ENCODE measurements at regions not wholly inside any gene's neighbourhood (a gene's known extent, or its start where the extent isn't known, plus 50 kb on each side); places are given as distances from the start of the nearest gene placed in this dataset.
A peak's percentile ranks its signal among the peaks of the same experiment; 100 is the strongest.
"Not testable (repeated sequence)": the region's sequence is repeated elsewhere in the genome, so short reads cannot be mapped to it uniquely, and the experiment has no call there.

DNA sequence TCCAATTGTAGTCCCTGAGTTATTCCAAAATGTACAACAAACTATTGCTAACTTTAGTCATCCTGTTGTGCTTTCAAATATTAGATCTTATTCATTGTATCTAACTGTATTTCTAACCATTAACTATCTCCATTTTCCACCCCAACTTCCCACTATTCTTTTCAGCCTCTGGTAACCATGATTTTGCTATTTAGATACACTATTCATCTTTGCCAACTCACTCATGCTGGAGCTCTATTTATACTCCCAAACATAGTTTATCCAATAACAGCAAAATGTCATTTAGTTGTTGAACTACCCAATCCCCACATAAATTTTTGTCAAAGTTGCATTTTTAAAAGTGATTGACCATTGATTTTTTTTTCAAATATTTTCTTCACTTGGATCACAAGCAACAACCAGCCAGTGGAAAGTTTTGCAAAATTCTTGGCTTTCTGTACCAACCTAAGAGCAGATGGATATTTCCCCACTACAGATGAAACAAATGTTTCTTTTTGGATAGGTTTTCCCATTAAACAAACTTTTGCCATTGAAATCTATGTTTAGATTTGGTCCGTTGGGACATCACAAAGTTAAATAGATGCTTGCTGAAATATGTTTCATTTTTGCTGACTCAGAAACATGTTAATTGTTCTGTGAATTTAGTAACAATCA, 866.0 kb downstream of the LTN1 start:
- no peaks in the 10 kb centered on the region for H3K27me3 ChIP-seq (replicated peaks; ENCODE audit: insufficient read depth)
- DNase-seq (ENCODE audit: low spot score): no peak
- TF ChIP-seq, protein P1, sequence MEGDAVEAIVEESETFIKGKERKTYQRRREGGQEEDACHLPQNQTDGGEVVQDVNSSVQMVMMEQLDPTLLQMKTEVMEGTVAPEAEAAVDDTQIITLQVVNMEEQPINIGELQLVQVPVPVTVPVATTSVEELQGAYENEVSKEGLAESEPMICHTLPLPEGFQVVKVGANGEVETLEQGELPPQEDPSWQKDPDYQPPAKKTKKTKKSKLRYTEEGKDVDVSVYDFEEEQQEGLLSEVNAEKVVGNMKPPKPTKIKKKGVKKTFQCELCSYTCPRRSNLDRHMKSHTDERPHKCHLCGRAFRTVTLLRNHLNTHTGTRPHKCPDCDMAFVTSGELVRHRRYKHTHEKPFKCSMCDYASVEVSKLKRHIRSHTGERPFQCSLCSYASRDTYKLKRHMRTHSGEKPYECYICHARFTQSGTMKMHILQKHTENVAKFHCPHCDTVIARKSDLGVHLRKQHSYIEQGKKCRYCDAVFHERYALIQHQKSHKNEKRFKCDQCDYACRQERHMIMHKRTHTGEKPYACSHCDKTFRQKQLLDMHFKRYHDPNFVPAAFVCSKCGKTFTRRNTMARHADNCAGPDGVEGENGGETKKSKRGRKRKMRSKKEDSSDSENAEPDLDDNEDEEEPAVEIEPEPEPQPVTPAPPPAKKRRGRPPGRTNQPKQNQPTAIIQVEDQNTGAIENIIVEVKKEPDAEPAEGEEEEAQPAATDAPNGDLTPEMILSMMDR (IDR thresholded peaks at IDR 0.05): no peak
- ATAC-seq (ENCODE audit: insufficient number of reproducible peaks, low FRiP score, low read depth): no peak
- no peaks in the 10 kb centered on the region for H3K36me3 ChIP-seq
- H3K4me1 ChIP-seq (ENCODE audit: control insufficient read depth in 1 of 2, low read depth in 2 of 2): peaks cover 13% of the 10 kb centered on the region in 2 donors
- H3K9me3 ChIP-seq: peaks cover 6% of the 10 kb centered on the region
- H3K27ac ChIP-seq: peak overlapping the region in 1 of 2 donors; percentile 23
- H3K4me3 ChIP-seq: no peak overlapping the region

DNA sequence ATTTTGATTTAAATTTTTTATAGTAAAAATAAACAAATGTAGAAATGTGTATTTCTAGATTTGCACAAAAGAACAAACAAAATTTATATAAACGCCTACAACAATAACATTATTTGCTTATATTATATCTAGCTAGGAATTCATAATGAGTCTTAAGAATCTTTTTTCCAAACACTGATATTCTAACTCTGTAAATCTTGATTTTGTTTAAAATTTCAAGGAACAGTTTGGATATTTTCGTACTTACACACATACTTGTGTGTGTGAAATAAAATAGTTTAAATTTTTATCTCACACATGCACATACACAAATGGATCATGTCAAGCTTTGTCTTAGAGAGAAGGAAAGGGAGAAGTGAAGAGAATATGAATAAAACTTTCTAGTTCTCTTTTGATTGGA, 868.1 kb downstream of the LTN1 start:
- TF ChIP-seq, protein P1 (IDR thresholded peaks at IDR 0.05): no peak
- H3K27me3 ChIP-seq (replicated peaks; ENCODE audit: insufficient read depth): no peaks in the 10 kb centered on the region
- H3K27ac ChIP-seq: no peak overlapping the region
- H3K4me1 ChIP-seq (ENCODE audit: control insufficient read depth in 1 of 2, low read depth in 2 of 2): peaks cover 13% of the 10 kb centered on the region in 2 donors
- H3K9me3 ChIP-seq: no peaks in the 10 kb centered on the region
- no peak overlapping the region for H3K4me3 ChIP-seq
- no peaks in the 10 kb centered on the region for H3K36me3 ChIP-seq
- no peak for DNase-seq (ENCODE audit: low spot score)
- ATAC-seq (ENCODE audit: insufficient number of reproducible peaks, low FRiP score, low read depth): no peak

DNA sequence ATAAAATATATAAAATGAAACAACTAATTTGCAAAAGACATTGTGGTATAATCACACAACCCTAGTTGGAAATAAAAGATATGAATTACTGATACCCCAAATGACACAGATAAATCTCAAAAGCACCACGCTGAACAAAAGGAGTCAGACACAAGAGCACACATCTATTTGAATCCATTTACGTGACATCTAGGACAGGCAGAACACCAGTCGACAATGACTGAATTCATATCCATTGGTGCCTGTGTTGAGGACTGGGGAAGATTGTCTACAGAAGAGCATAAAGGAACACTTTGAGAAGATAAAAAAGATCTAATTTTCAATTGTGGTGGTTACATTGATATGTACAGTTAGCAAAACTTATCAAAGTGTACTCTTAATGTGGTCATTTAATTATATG, 874.1 kb downstream of the LTN1 start:
- Histone ChIP-seq H3K36me3 (no peaks in the 10 kb centered on the region), H3K27me3 (replicated peaks; ENCODE audit: insufficient read depth) (no peaks in the 10 kb centered on the region), H3K4me1 (ENCODE audit: control insufficient read depth in 1 of 2, low read depth in 2 of 2) (peaks cover 0 to 8% of the 10 kb centered on the region in 2 donors), H3K9me3 (no peaks in the 10 kb centered on the region), H3K4me3 (no peak overlapping the region), H3K27ac (no peak overlapping the region)
- no peak for DNase-seq (ENCODE audit: low spot score)
- ATAC-seq (ENCODE audit: insufficient number of reproducible peaks, low FRiP score, low read depth): no peak
- TF ChIP-seq, protein P1 (IDR thresholded peaks at IDR 0.05): no peak

DNA sequence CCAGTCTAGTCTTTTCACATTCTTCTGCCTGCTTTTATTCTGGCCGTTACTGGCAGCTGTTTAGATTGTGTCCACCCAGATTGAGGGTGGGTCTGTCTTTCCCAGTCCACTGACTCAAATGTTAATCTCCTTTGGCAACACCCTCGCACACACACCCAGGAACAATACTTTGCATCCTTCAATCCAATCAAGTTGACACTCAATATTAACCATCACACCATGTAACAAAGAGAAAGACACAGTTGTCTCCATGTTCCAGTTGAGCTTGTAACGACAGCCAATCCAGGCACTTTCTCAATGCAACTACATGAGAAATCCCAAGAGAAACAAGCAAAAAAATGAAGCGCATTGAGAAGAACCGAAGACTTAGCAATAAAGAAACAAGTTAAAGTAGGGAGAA, 877.7 kb downstream of the LTN1 start:
- not testable (repeated sequence) for DNase-seq (ENCODE audit: low spot score); H3K4me3 ChIP-seq; H3K36me3 ChIP-seq; H3K9me3 ChIP-seq; ATAC-seq (ENCODE audit: insufficient number of reproducible peaks, low FRiP score, low read depth); H3K27me3 ChIP-seq (replicated peaks; ENCODE audit: insufficient read depth); H3K27ac ChIP-seq
- peaks cover 7 to 23% of the 10 kb centered on the region in 2 donors for H3K4me1 ChIP-seq (ENCODE audit: control insufficient read depth in 1 of 2, low read depth in 2 of 2)

DNA sequence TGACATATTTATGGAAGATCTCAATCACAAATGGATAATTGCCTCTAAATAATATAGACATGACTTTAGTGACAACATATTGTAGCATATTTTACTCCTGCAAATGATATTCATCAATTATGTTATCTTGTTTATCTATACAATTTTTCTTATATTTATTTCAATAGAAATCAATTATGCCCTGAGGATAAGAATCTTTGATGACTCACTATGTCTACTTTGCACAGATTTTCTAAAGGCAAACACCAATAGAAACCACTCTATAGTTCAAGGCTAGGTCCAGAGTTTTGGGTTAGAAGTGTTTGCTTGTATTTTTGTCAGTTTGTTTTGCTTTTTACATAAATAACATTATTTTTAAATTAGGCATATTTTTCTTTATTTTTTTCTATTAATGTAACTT, 879.0 kb downstream of the LTN1 start:
- ATAC-seq (ENCODE audit: insufficient number of reproducible peaks, low FRiP score, low read depth) (no peak), DNase-seq (ENCODE audit: low spot score) (no peak)
- no peaks in the 10 kb centered on the region for H3K27me3 ChIP-seq (replicated peaks; ENCODE audit: insufficient read depth)
- TF ChIP-seq, protein P1 (IDR thresholded peaks at IDR 0.05): no peak
- no peaks in the 10 kb centered on the region for H3K36me3 ChIP-seq
- no peak overlapping the region for H3K4me3 ChIP-seq
- no peak overlapping the region for H3K27ac ChIP-seq
- H3K4me1 ChIP-seq (ENCODE audit: control insufficient read depth in 1 of 2, low read depth in 2 of 2): peaks cover 7 to 20% of the 10 kb centered on the region in 2 donors
- H3K9me3 ChIP-seq: peaks cover 4% of the 10 kb centered on the region

DNA sequence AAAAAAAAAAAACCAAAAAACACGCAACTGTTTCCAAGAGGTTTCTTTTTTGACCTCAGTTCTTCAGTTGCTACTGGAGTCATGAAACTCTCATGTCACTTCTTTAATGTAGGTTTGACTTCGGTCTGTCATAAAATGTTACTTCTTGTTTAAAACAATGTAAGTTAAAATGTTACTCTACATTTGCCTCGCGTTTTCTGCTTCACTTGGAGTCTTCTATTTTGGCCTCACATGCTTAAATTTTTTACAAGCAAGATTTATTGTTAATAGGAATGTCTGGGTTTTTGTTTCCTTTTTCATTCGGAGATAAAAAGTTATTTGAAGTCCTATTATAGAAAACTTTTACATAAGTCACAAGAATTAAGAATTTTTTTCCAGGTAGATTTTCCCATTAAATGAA, 880.2 kb downstream of the LTN1 start:
- ATAC-seq (ENCODE audit: insufficient number of reproducible peaks, low FRiP score, low read depth): no peak
- TF ChIP-seq, protein P1 (IDR thresholded peaks at IDR 0.05): no peak
- Histone ChIP-seq H3K36me3 (no peaks in the 10 kb centered on the region), H3K27ac (no peak overlapping the region), H3K27me3 (replicated peaks; ENCODE audit: insufficient read depth) (no peaks in the 10 kb centered on the region), H3K9me3 (peaks cover 4% of the 10 kb centered on the region), H3K4me3 (no peak overlapping the region), H3K4me1 (ENCODE audit: control insufficient read depth in 1 of 2, low read depth in 2 of 2) (peaks cover 7 to 15% of the 10 kb centered on the region in 2 donors)
- DNase-seq (ENCODE audit: low spot score): no peak

Data from thoracic aorta (tissue), 2 donors.